Testis (tissue), 2 donors: ENCODE measurements at regions not wholly inside any gene's neighbourhood (a gene's known extent, or its start where the extent isn't known, plus 50 kb on each side); places are given as distances from the start of the nearest gene placed in this dataset.

Experiments
- CTCF ChIP-seq, 3 experiments: fragments of 450-650 bp in 2 of 3; fragments of 200-600 bp in 1 of 3; sonication (generic) in 1 of 3; IDR thresholded peaks; one replicate each; pipeline ENCODE4 v1.5.1; 2016 to 2019; ENCODE audit warnings: antibody characterized with exemption in 3 of 3, mild to moderate bottlenecking in 2 of 3, moderate library complexity in 1 of 3
- POLR2A ChIP-seq: fragments of 450-650 bp; IDR thresholded peaks from one replicate; pipeline ENCODE4 v1.6.1; 2017; ENCODE audit warnings: antibody characterized with exemption, mild to moderate bottlenecking, moderate library complexity

- TF ChIP-seq CTCF (IDR thresholded peaks at IDR 0.05) (no peak), POLR2A (no peak)
These were observed 491.3 kb upstream of the IL12A start for GRCh38 chr3:159497361-159497760.
